Neural cell (in vitro differentiated cells): ENCODE measurements at regions not wholly inside any gene's neighbourhood (a gene's known extent, or its start where the extent isn't known, plus 50 kb on each side); places are given as distances from the start of the nearest gene placed in this dataset.

Experiments used
- H2AFZ ChIP-seq: fragments of 200-600, 300-800 bp; sonication (generic), shearing (Covaris generic); 2 replicates; pipeline ENCODE4 v1.6.0; 2014; ENCODE audit warnings: low read depth, mild to moderate bottlenecking, antibody characterized with exemption, low read length, moderate library complexity
- H3F3A ChIP-seq: fragments of 200-600 bp; shearing (Covaris generic); 2 replicates; pipeline ENCODE4 v1.6.1; 2016; ENCODE audit warnings: mild to moderate bottlenecking, moderate library complexity, mixed read lengths, antibody characterized with exemption, low read length; ENCODE audit not compliant: insufficient read depth, poor library complexity, severe bottlenecking
- H3K27ac ChIP-seq: fragments of 200-600, 300-800 bp; sonication (generic), shearing (Covaris generic); 2 replicates; pipeline ENCODE4 v1.5.1; 2014; ENCODE audit warnings: mild to moderate bottlenecking, low read length, moderate library complexity
- H3K27me3 ChIP-seq: fragments of 300-800, 200-600 bp; sonication (generic), shearing (Covaris generic); 2 replicates; pipeline ENCODE4 v1.6.0; 2014; ENCODE audit warnings: mild to moderate bottlenecking, low read depth, low read length, moderate library complexity; ENCODE audit not compliant: insufficient read depth
- H3K36me3 ChIP-seq: fragments of 300-800, 200-600 bp; sonication (generic), shearing (Covaris generic); 2 replicates; pipeline ENCODE4 v1.5.1; 2014; ENCODE audit warnings: mild to moderate bottlenecking, antibody characterized with exemption, low read length, moderate library complexity; ENCODE audit not compliant: insufficient read depth
- H3K4me2 ChIP-seq: fragments of 300-800, 200-600 bp; sonication (generic), shearing (Covaris generic); 2 replicates; pipeline ENCODE4 v1.6.0; 2014; ENCODE audit warnings: mild to moderate bottlenecking, low read length
- H3K4me3 ChIP-seq: fragments of 300-800, 200-600 bp; sonication (generic), shearing (Covaris generic); 2 replicates; pipeline ENCODE4 v1.5.1; 2014; ENCODE audit warnings: mild to moderate bottlenecking, low read length, moderate library complexity
- H3K79me2 ChIP-seq: fragments of 200-600 bp; shearing (Covaris generic); replicated peaks from 2 replicates; pipeline ENCODE4 v1.6.0; 2014; ENCODE audit warnings: mild to moderate bottlenecking, low read length, moderate library complexity; ENCODE audit not compliant: insufficient read depth
- H3K9ac ChIP-seq: fragments of 300-800, 200-600 bp; sonication (generic), shearing (Covaris generic); 2 replicates; pipeline ENCODE4 v1.6.1; 2016; ENCODE audit warnings: mild to moderate bottlenecking, low read length, mixed read lengths
- H3K9me2 ChIP-seq: fragments of 200-600 bp; shearing (Covaris generic); 2 replicates; pipeline ENCODE4 v1.6.1; 2016; ENCODE audit warnings: mild to moderate bottlenecking, low read length, mixed read lengths; ENCODE audit not compliant: insufficient read depth
- H3K9me3 ChIP-seq: fragments of 200-600, 300-800 bp; sonication (generic), shearing (Covaris generic); 2 replicates; pipeline ENCODE4 v1.6.1; 2016; ENCODE audit warnings: mild to moderate bottlenecking, mixed run types, low read length, moderate library complexity, mixed read lengths
- H4K20me1 ChIP-seq: fragments of 200-600 bp; shearing (Covaris generic); 2 replicates; pipeline ENCODE4 v1.6.1; 2016; ENCODE audit warnings: mild to moderate bottlenecking, mixed run types; ENCODE audit not compliant: insufficient read depth
- EP300 ChIP-seq: fragments of 450-650 bp; conservative IDR thresholded peaks from 2 replicates; pipeline ENCODE4 v1.6.1; 2014; ENCODE audit warnings: antibody characterized with exemption, mild to moderate bottlenecking, moderate library complexity; ENCODE audit not compliant: poor library complexity, severe bottlenecking
- EZH2 ChIP-seq: fragments of 200-600, 300-800 bp; shearing (Covaris generic), sonication (generic); IDR thresholded peaks from 2 replicates; pipeline ENCODE4 v1.6.1; 2014; ENCODE audit warnings: antibody characterized with exemption, low read length, borderline replicate concordance, mild to moderate bottlenecking; ENCODE audit not compliant: insufficient read depth, poor library complexity, severe bottlenecking
- MXI1 ChIP-seq: fragments of 450-650 bp; conservative IDR thresholded peaks from 2 replicates; pipeline ENCODE4 v1.6.1; 2014; ENCODE audit warnings: antibody characterized with exemption, mild to moderate bottlenecking; ENCODE audit not compliant: poor library complexity, severe bottlenecking
- POLR2AphosphoS5 ChIP-seq: IDR thresholded peaks from 2 replicates; pipeline ENCODE4 v1.6.1; 2012
- RAD21 ChIP-seq: fragments of 450-650 bp; conservative IDR thresholded peaks from 2 replicates; pipeline ENCODE4 v1.6.1; 2014; ENCODE audit warnings: antibody characterized with exemption, mild to moderate bottlenecking, moderate library complexity
- SMC3 ChIP-seq: fragments of 450-650 bp; conservative IDR thresholded peaks from 2 replicates; pipeline ENCODE4 v1.6.1; 2014; ENCODE audit warnings: antibody characterized with exemption, mild to moderate bottlenecking, moderate library complexity; ENCODE audit not compliant: poor library complexity
- TAF1 ChIP-seq: IDR thresholded peaks from 2 replicates; pipeline ENCODE4 v1.6.1; 2012; ENCODE audit warnings: low read depth
- TF ChIP-seq, protein P1 (sequence below): fragments of 450-650 bp; IDR thresholded peaks from 2 replicates; pipeline ENCODE4 v1.5.1; 2014; ENCODE audit warnings: antibody characterized with exemption, mild to moderate bottlenecking, moderate library complexity; ENCODE audit not compliant: poor library complexity, severe bottlenecking
- TF ChIP-seq, protein P2 (sequence below): IDR thresholded peaks from 2 replicates; pipeline ENCODE4 v1.6.1; 2012; ENCODE audit warnings: borderline replicate concordance

DNA sequence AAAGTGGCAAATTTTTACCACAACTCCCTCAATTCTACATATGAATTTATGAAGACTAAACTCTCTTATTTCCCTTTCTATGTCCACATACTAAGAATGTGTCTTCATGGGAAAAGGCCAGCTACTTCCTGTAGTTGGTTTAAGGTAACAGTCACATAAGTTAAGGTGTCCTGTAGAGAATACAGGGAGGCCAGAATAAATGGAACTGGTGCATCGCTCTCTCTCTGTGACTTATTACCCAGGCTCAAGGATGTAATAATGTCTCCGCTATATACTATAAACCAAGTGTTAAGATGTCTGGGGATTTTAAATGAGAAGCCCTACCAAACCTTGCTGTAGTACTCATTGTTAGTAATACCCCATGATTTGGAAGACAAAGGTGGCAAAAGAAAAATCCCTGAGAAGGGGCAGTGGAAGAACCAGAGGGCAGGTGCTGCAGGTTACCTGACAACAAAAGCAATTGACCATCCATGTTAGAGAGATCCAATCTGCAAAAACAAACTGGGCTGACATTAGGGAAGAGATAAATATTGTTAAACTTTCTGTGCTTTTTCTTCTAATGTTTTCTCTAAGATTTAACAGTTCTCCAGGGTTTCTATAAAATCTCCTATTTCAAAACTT, 372.8 kb downstream of the TMX3 start:
- H4K20me1 ChIP-seq = no peaks in the 10 kb centered on the region
- H3K9ac ChIP-seq = no peak overlapping the region
- H3F3A ChIP-seq = no peaks in the 10 kb centered on the region
- H3K27me3 ChIP-seq = no peaks in the 10 kb centered on the region
- TF ChIP-seq, protein P1, sequence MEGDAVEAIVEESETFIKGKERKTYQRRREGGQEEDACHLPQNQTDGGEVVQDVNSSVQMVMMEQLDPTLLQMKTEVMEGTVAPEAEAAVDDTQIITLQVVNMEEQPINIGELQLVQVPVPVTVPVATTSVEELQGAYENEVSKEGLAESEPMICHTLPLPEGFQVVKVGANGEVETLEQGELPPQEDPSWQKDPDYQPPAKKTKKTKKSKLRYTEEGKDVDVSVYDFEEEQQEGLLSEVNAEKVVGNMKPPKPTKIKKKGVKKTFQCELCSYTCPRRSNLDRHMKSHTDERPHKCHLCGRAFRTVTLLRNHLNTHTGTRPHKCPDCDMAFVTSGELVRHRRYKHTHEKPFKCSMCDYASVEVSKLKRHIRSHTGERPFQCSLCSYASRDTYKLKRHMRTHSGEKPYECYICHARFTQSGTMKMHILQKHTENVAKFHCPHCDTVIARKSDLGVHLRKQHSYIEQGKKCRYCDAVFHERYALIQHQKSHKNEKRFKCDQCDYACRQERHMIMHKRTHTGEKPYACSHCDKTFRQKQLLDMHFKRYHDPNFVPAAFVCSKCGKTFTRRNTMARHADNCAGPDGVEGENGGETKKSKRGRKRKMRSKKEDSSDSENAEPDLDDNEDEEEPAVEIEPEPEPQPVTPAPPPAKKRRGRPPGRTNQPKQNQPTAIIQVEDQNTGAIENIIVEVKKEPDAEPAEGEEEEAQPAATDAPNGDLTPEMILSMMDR = no peak
- TF ChIP-seq, protein P2, sequence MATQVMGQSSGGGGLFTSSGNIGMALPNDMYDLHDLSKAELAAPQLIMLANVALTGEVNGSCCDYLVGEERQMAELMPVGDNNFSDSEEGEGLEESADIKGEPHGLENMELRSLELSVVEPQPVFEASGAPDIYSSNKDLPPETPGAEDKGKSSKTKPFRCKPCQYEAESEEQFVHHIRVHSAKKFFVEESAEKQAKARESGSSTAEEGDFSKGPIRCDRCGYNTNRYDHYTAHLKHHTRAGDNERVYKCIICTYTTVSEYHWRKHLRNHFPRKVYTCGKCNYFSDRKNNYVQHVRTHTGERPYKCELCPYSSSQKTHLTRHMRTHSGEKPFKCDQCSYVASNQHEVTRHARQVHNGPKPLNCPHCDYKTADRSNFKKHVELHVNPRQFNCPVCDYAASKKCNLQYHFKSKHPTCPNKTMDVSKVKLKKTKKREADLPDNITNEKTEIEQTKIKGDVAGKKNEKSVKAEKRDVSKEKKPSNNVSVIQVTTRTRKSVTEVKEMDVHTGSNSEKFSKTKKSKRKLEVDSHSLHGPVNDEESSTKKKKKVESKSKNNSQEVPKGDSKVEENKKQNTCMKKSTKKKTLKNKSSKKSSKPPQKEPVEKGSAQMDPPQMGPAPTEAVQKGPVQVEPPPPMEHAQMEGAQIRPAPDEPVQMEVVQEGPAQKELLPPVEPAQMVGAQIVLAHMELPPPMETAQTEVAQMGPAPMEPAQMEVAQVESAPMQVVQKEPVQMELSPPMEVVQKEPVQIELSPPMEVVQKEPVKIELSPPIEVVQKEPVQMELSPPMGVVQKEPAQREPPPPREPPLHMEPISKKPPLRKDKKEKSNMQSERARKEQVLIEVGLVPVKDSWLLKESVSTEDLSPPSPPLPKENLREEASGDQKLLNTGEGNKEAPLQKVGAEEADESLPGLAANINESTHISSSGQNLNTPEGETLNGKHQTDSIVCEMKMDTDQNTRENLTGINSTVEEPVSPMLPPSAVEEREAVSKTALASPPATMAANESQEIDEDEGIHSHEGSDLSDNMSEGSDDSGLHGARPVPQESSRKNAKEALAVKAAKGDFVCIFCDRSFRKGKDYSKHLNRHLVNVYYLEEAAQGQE = no peak
- TF ChIP-seq TAF1 (no peak), EZH2 (no peak), RAD21 (no peak)
- H3K4me3 ChIP-seq = no peak overlapping the region
- no peak overlapping the region for H3K4me2 ChIP-seq
- no peaks in the 10 kb centered on the region for H3K9me2 ChIP-seq
- H3K36me3 ChIP-seq = no peaks in the 10 kb centered on the region
- peak overlapping the region; percentile 38 for H3K27ac ChIP-seq
- no peak overlapping the region for H2AFZ ChIP-seq
- H3K9me3 ChIP-seq = no peaks in the 10 kb centered on the region
- H3K79me2 ChIP-seq = no peaks in the 10 kb centered on the region

GRCh38 chr18:68340606-68341005, 374.3 kb downstream of the TMX3 start:
- Histone ChIP-seq H3K27ac (peak overlapping the region; percentile 6), H3K27me3 (no peaks in the 10 kb centered on the region), H3K9me3 (no peaks in the 10 kb centered on the region), H3K4me2 (no peak overlapping the region), H4K20me1 (no peaks in the 10 kb centered on the region), H3K9ac (no peak overlapping the region), H3K9me2 (no peaks in the 10 kb centered on the region), H3K36me3 (no peaks in the 10 kb centered on the region), H3F3A (no peaks in the 10 kb centered on the region), H2AFZ (no peak overlapping the region), H3K4me3 (no peak overlapping the region), H3K79me2 (no peaks in the 10 kb centered on the region)
- TF ChIP-seq RAD21 = no peak
- no peak for TF ChIP-seq SMC3
- no peak for TF ChIP-seq MXI1
- TF ChIP-seq EZH2 = no peak
- TF ChIP-seq, protein P1 = no peak
- TF ChIP-seq, protein P2 = no peak
- TF ChIP-seq POLR2AphosphoS5 = no peak
- TF ChIP-seq EP300 = no peak
- TF ChIP-seq TAF1 = no peak
